MM.1S (cell line): ENCODE measurements at regions not wholly inside any gene's neighbourhood (a gene's known extent, or its start where the extent isn't known, plus 50 kb on each side); places are given as distances from the start of the nearest gene placed in this dataset.

Source experiments
- DNase-seq: peaks from one replicate; pipeline ENCODE4 v3.0.0-alpha.2; 2015
- H2AFZ ChIP-seq: fragments of 300-600 bp; sonication (generic); 2 replicates; pipeline ENCODE4 v1.6.0; 2016; ENCODE audit warnings: antibody characterized with exemption, low read length
- H3F3A ChIP-seq: fragments of 300-600 bp; sonication (generic); 2 replicates; pipeline ENCODE4 v1.6.1; 2016; ENCODE audit warnings: mild to moderate bottlenecking, antibody characterized with exemption, low read length, moderate library complexity, mixed read lengths; ENCODE audit not compliant: insufficient read depth
- H3K27ac ChIP-seq: fragments of 300-600 bp; sonication (generic); 2 replicates; pipeline ENCODE4 v1.5.1; 2016; ENCODE audit warnings: mild to moderate bottlenecking, low read length
- H3K27me3 ChIP-seq: fragments of 300-600 bp; sonication (generic); replicated peaks from 2 replicates; pipeline ENCODE4 v1.6.0; 2016; ENCODE audit warnings: low read length; ENCODE audit not compliant: insufficient read depth
- H3K36me3 ChIP-seq: fragments of 300-600 bp; sonication (generic); replicated peaks from 2 replicates; pipeline ENCODE4 v1.6.1; 2016; ENCODE audit warnings: mild to moderate bottlenecking, low read length, mixed read lengths; ENCODE audit not compliant: insufficient read depth
- H3K4me1 ChIP-seq: fragments of 300-600 bp; sonication (generic); 2 replicates; pipeline ENCODE4 v1.6.1; 2016; ENCODE audit warnings: low read length, mixed read lengths
- H3K4me2 ChIP-seq: fragments of 300-600 bp; sonication (generic); 2 replicates; pipeline ENCODE4 v1.6.0; 2016; ENCODE audit warnings: low read depth, low read length
- H3K4me3 ChIP-seq: fragments of 300-600 bp; sonication (generic); 2 replicates; pipeline ENCODE4 v1.5.1; 2016; ENCODE audit warnings: low read length, mixed read lengths
- H3K79me2 ChIP-seq: fragments of 300-600 bp; sonication (generic); 2 replicates; pipeline ENCODE4 v1.6.1; 2016; ENCODE audit warnings: mixed run types, low read length, mixed read lengths
- H3K9ac ChIP-seq: fragments of 300-600 bp; sonication (generic); 2 replicates; pipeline ENCODE4 v1.6.1; 2016; ENCODE audit warnings: low read length, mixed read lengths
- H3K9me2 ChIP-seq: fragments of 300-600 bp; sonication (generic); replicated peaks from 2 replicates; pipeline ENCODE4 v1.6.1; 2016; ENCODE audit warnings: mild to moderate bottlenecking, low read length, mixed read lengths; ENCODE audit not compliant: insufficient read depth
- H3K9me3 ChIP-seq: fragments of 300-600 bp; sonication (generic); replicated peaks from 2 replicates; pipeline ENCODE4 v1.6.1; 2016; ENCODE audit warnings: mild to moderate bottlenecking, low read length, mixed read lengths; ENCODE audit not compliant: insufficient read depth
- H4K20me1 ChIP-seq: fragments of 300-600 bp; sonication (generic); 2 replicates; pipeline ENCODE4 v1.6.1; 2016; ENCODE audit warnings: mild to moderate bottlenecking, low read length, moderate library complexity, mixed read lengths; ENCODE audit not compliant: insufficient read depth
- CTCF ChIP-seq: fragments of 300-600 bp; sonication (generic); IDR thresholded peaks from 2 replicates; pipeline ENCODE4 v1.5.1; 2016; ENCODE audit warnings: antibody characterized with exemption, low read length, mixed read lengths
- EZH2 ChIP-seq: fragments of 300-600 bp; sonication (generic); optimal IDR thresholded peaks from 2 replicates; pipeline ENCODE3; 2017; ENCODE audit warnings: low read depth, mild to moderate bottlenecking, antibody characterized with exemption, low read length, mixed read lengths
- EZH2phosphoT487 ChIP-seq: fragments of 300-600 bp; sonication (generic); IDR thresholded peaks from 2 replicates; pipeline ENCODE4 v1.6.1; 2018; ENCODE audit warnings: antibody characterized with exemption, low read length

- H3K4me1 ChIP-seq = no peaks in the 10 kb centered on the region
- H3K36me3 ChIP-seq = no peaks in the 10 kb centered on the region
- H3K4me3 ChIP-seq = no peak overlapping the region
- no peak overlapping the region for H3K27ac ChIP-seq
- no peaks in the 10 kb centered on the region for H4K20me1 ChIP-seq
- no peak overlapping the region for H2AFZ ChIP-seq
- no peak for DNase-seq
- no peak overlapping the region for H3K9ac ChIP-seq
- H3F3A ChIP-seq = no peaks in the 10 kb centered on the region
- no peak for TF ChIP-seq EZH2
- TF ChIP-seq EZH2phosphoT487 = no peak
- no peak for TF ChIP-seq CTCF
- H3K4me2 ChIP-seq = no peak overlapping the region
- H3K27me3 ChIP-seq = no peaks in the 10 kb centered on the region
- no peaks in the 10 kb centered on the region for H3K9me2 ChIP-seq
- H3K79me2 ChIP-seq = no peaks in the 10 kb centered on the region
- no peaks in the 10 kb centered on the region for H3K9me3 ChIP-seq
These were observed 367.2 kb upstream of the KCNH7 start for GRCh38 chr2:163205589-163206254.

- no peaks in the 10 kb centered on the region for H3K4me1 ChIP-seq
- H3K9ac ChIP-seq = no peak overlapping the region
- H3F3A ChIP-seq = no peaks in the 10 kb centered on the region
- H3K9me2 ChIP-seq = no peaks in the 10 kb centered on the region
- no peak overlapping the region for H2AFZ ChIP-seq
- no peaks in the 10 kb centered on the region for H4K20me1 ChIP-seq
- H3K27me3 ChIP-seq = no peaks in the 10 kb centered on the region
- no peak overlapping the region for H3K4me3 ChIP-seq
- TF ChIP-seq CTCF (no peak), EZH2 (no peak), EZH2phosphoT487 (no peak)
- no peaks in the 10 kb centered on the region for H3K79me2 ChIP-seq
- H3K9me3 ChIP-seq = no peaks in the 10 kb centered on the region
- no peak overlapping the region for H3K4me2 ChIP-seq
- H3K27ac ChIP-seq = no peak overlapping the region
- DNase-seq = no peak
- no peaks in the 10 kb centered on the region for H3K36me3 ChIP-seq
These were observed 362.2 kb upstream of the KCNH7 start for GRCh38 chr2:163200741-163201140.

GRCh38 chr2:163198972-163199371 is 360.4 kb upstream of the KCNH7 start:
- Histone ChIP-seq H3K27ac (no peak overlapping the region), H3K79me2 (no peaks in the 10 kb centered on the region), H3F3A (no peaks in the 10 kb centered on the region), H2AFZ (no peak overlapping the region), H3K9me3 (no peaks in the 10 kb centered on the region), H3K4me2 (no peak overlapping the region), H4K20me1 (no peaks in the 10 kb centered on the region), H3K36me3 (no peaks in the 10 kb centered on the region), H3K9ac (no peak overlapping the region), H3K4me1 (no peaks in the 10 kb centered on the region), H3K4me3 (no peak overlapping the region), H3K27me3 (no peaks in the 10 kb centered on the region), H3K9me2 (no peaks in the 10 kb centered on the region)
- TF ChIP-seq EZH2phosphoT487 = no peak
- TF ChIP-seq EZH2 = no peak
- TF ChIP-seq CTCF = no peak
- DNase-seq = no peak
